ENCODE measurements at regions not wholly inside any gene's neighbourhood (a gene's known extent, or its start where the extent isn't known, plus 50 kb on each side); places are given as distances from the start of the nearest gene placed in this dataset.

DNA sequence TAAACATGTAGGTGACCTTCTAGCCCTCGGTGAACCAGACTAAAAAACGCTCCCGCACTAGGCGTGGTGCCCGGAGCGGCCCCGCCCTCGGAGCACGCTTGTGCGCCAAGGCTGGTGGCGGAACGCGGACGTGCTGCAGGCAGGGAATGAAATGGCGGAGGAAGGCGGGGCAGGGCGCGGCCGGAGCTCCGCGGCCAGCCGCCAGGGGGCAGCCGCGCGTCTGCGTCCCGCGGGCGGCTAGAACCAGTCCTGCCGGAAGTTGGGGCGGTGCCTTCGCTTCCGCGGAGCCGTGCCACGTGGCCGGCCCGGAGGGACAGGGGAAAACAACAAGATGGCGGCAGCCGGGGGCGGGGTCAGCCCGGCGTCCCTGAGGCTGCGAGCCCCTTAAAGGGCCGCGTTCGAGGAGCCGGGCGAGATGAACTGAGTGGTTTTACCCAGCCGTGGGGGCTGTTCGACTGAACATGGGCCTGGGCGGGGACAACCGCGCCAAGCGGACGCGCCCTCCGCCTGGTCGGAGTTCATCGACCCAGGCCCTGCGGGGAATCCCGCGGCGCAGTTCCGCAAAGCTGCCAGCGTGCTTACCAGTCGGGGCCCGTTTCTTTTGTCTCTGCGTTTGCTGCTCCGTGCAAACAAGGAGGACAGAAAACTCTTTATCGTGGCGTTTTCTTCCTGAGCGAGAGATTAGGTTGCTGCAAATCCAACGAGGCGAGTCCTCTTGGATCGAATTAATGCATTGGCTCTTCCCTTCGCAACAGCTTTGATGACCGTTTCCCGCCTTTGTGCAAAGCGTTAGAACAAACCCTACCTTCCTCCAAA, 90.9 kb upstream of the CHD2 start (continued):
- TF ChIP-seq KLF9 (CRISPR knock-in tag; IDR thresholded peaks at IDR 0.05; ENCODE audit: low read depth) (no peak), ZNF224 (CRISPR knock-in tag; IDR thresholded peaks at IDR 0.05) (0 out of 2 replicates have a peak, but pooled peaks have one; percentile 8), FOXK2 (IDR thresholded peaks at IDR 0.05) (peak; percentile 94), CBFB (CRISPR knock-in tag; IDR thresholded peaks at IDR 0.05) (peak; percentile 85), MXI1 (IDR thresholded peaks at IDR 0.05; ENCODE audit: borderline replicate concordance, low read depth, low read length) (peak; percentile 98), AKAP8 (CRISPR knock-in tag; IDR thresholded peaks at IDR 0.05) (peak; percentile 86; the same call in 1 of the 2 replicates), THAP11 (CRISPR knock-in tag; IDR thresholded peaks at IDR 0.05) (peak; percentile 90), MYNN (CRISPR knock-in tag; IDR thresholded peaks at IDR 0.05; ENCODE audit: low read depth) (no peak), ZNF552 (CRISPR knock-in tag; IDR thresholded peaks at IDR 0.05; ENCODE audit: borderline replicate concordance) (peak; percentile 33; the same call in 1 of the 2 replicates), AGO2 (optimal IDR thresholded peaks at IDR 0.05; ENCODE audit: low read depth, low read length) (peak; percentile 84), TOE1 (CRISPR knock-in tag; IDR thresholded peaks at IDR 0.05) (no peak), SRSF9 (IDR thresholded peaks at IDR 0.05; ENCODE audit: borderline replicate concordance, insufficient read depth, low read depth, low read length, poor library complexity, severe bottlenecking) (no peak)
- TF ChIP-seq, protein P1, sequence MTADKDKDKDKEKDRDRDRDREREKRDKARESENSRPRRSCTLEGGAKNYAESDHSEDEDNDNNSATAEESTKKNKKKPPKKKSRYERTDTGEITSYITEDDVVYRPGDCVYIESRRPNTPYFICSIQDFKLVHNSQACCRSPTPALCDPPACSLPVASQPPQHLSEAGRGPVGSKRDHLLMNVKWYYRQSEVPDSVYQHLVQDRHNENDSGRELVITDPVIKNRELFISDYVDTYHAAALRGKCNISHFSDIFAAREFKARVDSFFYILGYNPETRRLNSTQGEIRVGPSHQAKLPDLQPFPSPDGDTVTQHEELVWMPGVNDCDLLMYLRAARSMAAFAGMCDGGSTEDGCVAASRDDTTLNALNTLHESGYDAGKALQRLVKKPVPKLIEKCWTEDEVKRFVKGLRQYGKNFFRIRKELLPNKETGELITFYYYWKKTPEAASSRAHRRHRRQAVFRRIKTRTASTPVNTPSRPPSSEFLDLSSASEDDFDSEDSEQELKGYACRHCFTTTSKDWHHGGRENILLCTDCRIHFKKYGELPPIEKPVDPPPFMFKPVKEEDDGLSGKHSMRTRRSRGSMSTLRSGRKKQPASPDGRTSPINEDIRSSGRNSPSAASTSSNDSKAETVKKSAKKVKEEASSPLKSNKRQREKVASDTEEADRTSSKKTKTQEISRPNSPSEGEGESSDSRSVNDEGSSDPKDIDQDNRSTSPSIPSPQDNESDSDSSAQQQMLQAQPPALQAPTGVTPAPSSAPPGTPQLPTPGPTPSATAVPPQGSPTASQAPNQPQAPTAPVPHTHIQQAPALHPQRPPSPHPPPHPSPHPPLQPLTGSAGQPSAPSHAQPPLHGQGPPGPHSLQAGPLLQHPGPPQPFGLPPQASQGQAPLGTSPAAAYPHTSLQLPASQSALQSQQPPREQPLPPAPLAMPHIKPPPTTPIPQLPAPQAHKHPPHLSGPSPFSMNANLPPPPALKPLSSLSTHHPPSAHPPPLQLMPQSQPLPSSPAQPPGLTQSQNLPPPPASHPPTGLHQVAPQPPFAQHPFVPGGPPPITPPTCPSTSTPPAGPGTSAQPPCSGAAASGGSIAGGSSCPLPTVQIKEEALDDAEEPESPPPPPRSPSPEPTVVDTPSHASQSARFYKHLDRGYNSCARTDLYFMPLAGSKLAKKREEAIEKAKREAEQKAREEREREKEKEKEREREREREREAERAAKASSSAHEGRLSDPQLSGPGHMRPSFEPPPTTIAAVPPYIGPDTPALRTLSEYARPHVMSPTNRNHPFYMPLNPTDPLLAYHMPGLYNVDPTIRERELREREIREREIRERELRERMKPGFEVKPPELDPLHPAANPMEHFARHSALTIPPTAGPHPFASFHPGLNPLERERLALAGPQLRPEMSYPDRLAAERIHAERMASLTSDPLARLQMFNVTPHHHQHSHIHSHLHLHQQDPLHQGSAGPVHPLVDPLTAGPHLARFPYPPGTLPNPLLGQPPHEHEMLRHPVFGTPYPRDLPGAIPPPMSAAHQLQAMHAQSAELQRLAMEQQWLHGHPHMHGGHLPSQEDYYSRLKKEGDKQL (CRISPR knock-in tag; IDR thresholded peaks at IDR 0.05; ENCODE audit: low read depth) = peak; percentile 46; the same call in 1 of the 2 replicates
- TF ChIP-seq, protein P2, sequence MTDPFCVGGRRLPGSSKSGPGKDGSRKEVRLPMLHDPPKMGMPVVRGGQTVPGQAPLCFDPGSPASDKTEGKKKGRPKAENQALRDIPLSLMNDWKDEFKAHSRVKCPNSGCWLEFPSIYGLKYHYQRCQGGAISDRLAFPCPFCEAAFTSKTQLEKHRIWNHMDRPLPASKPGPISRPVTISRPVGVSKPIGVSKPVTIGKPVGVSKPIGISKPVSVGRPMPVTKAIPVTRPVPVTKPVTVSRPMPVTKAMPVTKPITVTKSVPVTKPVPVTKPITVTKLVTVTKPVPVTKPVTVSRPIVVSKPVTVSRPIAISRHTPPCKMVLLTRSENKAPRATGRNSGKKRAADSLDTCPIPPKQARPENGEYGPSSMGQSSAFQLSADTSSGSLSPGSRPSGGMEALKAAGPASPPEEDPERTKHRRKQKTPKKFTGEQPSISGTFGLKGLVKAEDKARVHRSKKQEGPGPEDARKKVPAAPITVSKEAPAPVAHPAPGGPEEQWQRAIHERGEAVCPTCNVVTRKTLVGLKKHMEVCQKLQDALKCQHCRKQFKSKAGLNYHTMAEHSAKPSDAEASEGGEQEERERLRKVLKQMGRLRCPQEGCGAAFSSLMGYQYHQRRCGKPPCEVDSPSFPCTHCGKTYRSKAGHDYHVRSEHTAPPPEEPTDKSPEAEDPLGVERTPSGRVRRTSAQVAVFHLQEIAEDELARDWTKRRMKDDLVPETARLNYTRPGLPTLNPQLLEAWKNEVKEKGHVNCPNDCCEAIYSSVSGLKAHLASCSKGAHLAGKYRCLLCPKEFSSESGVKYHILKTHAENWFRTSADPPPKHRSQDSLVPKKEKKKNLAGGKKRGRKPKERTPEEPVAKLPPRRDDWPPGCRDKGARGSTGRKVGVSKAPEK (CRISPR knock-in tag; IDR thresholded peaks at IDR 0.05; ENCODE audit: borderline replicate concordance) = no peak
- TF ChIP-seq, protein P3, sequence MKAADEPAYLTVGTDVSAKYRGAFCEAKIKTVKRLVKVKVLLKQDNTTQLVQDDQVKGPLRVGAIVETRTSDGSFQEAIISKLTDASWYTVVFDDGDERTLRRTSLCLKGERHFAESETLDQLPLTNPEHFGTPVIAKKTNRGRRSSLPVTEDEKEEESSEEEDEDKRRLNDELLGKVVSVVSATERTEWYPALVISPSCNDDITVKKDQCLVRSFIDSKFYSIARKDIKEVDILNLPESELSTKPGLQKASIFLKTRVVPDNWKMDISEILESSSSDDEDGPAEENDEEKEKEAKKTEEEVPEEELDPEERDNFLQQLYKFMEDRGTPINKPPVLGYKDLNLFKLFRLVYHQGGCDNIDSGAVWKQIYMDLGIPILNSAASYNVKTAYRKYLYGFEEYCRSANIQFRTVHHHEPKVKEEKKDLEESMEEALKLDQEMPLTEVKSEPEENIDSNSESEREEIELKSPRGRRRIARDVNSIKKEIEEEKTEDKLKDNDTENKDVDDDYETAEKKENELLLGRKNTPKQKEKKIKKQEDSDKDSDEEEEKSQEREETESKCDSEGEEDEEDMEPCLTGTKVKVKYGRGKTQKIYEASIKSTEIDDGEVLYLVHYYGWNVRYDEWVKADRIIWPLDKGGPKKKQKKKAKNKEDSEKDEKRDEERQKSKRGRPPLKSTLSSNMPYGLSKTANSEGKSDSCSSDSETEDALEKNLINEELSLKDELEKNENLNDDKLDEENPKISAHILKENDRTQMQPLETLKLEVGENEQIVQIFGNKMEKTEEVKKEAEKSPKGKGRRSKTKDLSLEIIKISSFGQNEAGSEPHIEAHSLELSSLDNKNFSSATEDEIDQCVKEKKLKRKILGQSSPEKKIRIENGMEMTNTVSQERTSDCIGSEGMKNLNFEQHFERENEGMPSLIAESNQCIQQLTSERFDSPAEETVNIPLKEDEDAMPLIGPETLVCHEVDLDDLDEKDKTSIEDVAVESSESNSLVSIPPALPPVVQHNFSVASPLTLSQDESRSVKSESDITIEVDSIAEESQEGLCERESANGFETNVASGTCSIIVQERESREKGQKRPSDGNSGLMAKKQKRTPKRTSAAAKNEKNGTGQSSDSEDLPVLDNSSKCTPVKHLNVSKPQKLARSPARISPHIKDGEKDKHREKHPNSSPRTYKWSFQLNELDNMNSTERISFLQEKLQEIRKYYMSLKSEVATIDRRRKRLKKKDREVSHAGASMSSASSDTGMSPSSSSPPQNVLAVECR (CRISPR knock-in tag; IDR thresholded peaks at IDR 0.05; ENCODE audit: borderline replicate concordance) = peak; percentile 98
